A549 (cell line): ENCODE measurements at regions not wholly inside any gene's neighbourhood (a gene's known extent, or its start where the extent isn't known, plus 50 kb on each side); places are given as distances from the start of the nearest gene placed in this dataset.

Experiments used
- ATAC-seq, 2 experiments: fragments of 200-7000 bp in 1 of 2; fragments of >200 bp in 1 of 2; cut with Nextera tagmentation in 1 of 2; cut with Tn5 transposase in 1 of 2; 3 replicates each; pipeline versions ENCODE4 v1.8.0 to v1.9.1; 2018 to 2020; ENCODE audit warnings: mild to moderate bottlenecking in 1 of 2, moderate library complexity in 1 of 2
- CTCF ChIA-PET: fragments of 300-600 bp; sonication (Branson Sonifier 250); formaldehyde crosslinking; extraction: SDS; loops from one replicate; lab custom pipeline; 2021; ENCODE audit warnings: antibody characterized with exemption, inconsistent platforms; lab: Yijun Ruan, JAX
- POLR2A ChIA-PET: fragments of 350-600 bp; formaldehyde crosslinking; extraction: SDS; loops from one replicate; lab custom pipeline; 2021; ENCODE audit warnings: antibody characterized with exemption, inconsistent platforms; lab: Yijun Ruan, JAX
- DNase-seq, 2 experiments: peaks; one replicate each; pipeline versions ENCODE4 v3.0.0 to v3.0.0-alpha.2; 2011 to 2016; ENCODE audit warnings: low read depth in 1 of 2, low spot score in 1 of 2
- FAIRE-seq: peaks from 2 replicates; lab custom pipeline; 2011; peaks lifted over from hg19 to GRCh38; lab: Jason Lieb, UNC
- H3K27ac ChIP-seq, 2 experiments: fragments of >200 bp; sonication (Bioruptor Twin); formaldehyde crosslinking; 3 replicates each; pipeline ENCODE4 v1.5.1; 2016 to 2017
- H3K4me1 ChIP-seq: fragments of >200 bp; sonication (Bioruptor Twin); formaldehyde crosslinking; 3 replicates; pipeline ENCODE4 v1.6.1; 2016
- H3K4me2 ChIP-seq: fragments of >200 bp; sonication (Bioruptor Twin); formaldehyde crosslinking; 3 replicates; pipeline ENCODE4 v1.6.1; 2016
- H3K4me3 ChIP-seq: fragments of >200 bp; sonication (Bioruptor Twin); formaldehyde crosslinking; 3 replicates; pipeline ENCODE4 v1.5.1; 2016
- H3K9me3 ChIP-seq: fragments of >200 bp; sonication (Bioruptor Twin); formaldehyde crosslinking; 3 replicates; pipeline ENCODE4 v1.6.1; 2016
- CBX2 ChIP-seq: fragments of 200-600 bp; sonication (generic); IDR thresholded peaks from 2 replicates; pipeline ENCODE4 v1.6.1; 2016; ENCODE audit warnings: low read depth, mild to moderate bottlenecking, borderline replicate concordance
- CBX8 ChIP-seq: fragments of 200-600 bp; sonication (generic); IDR thresholded peaks from 2 replicates; pipeline ENCODE4 v1.6.1; 2016
- CEBPB ChIP-seq, 2 experiments: fragments of >200 bp in 1 of 2; sonication (Bioruptor Twin) in 1 of 2; formaldehyde crosslinking in 1 of 2; IDR thresholded peaks; 2 replicates each; pipeline ENCODE4 v1.6.1; 2012 to 2016
- CTCF ChIP-seq: fragments of >200 bp; sonication (Bioruptor Twin); formaldehyde crosslinking; IDR thresholded peaks from 3 replicates; pipeline ENCODE4 v1.5.1; 2016
- ESRRA ChIP-seq: fragments of 150-350 bp; IDR thresholded peaks from 2 replicates; pipeline ENCODE4 v1.6.1; 2014; ENCODE audit warnings: mild to moderate bottlenecking, low read length, borderline replicate concordance
- HOXB5 ChIP-seq: fragments of 250-450 bp; sonication (Bioruptor Pico); IDR thresholded peaks from 2 replicates; pipeline ENCODE4 v1.5.0; 2020; ENCODE audit warnings: mild to moderate bottlenecking, moderate library complexity
- KDM1A ChIP-seq: fragments of 200-600 bp; sonication (generic); IDR thresholded peaks from 2 replicates; pipeline ENCODE4 v1.6.1; 2016; ENCODE audit warnings: low read depth, mild to moderate bottlenecking
- KDM5A ChIP-seq: fragments of 200-600 bp; sonication (generic); IDR thresholded peaks from 2 replicates; pipeline ENCODE4 v1.6.1; 2016; ENCODE audit warnings: antibody characterized with exemption, mild to moderate bottlenecking
- MAFK ChIP-seq: fragments of 450-650 bp; IDR thresholded peaks from 2 replicates; pipeline ENCODE4 v1.6.1; 2014; ENCODE audit not compliant: partially characterized antibody
- MAX ChIP-seq: IDR thresholded peaks from 2 replicates; pipeline ENCODE4 v1.6.1; 2012
- MYC ChIP-seq: IDR thresholded peaks from 2 replicates; pipeline ENCODE4 v1.6.1; 2012; ENCODE audit warnings: mild to moderate bottlenecking, inconsistent platforms, low read length, improper control_type of control experiment, borderline replicate concordance
- NR3C1 ChIP-seq: fragments of >200 bp; sonication (Bioruptor Twin); formaldehyde crosslinking; IDR thresholded peaks from 3 replicates; pipeline ENCODE4 v1.6.1; 2017
- PHF8 ChIP-seq: fragments of 200-600 bp; sonication (generic); IDR thresholded peaks from 2 replicates; pipeline ENCODE4 v1.6.1; 2016; ENCODE audit warnings: low read depth, mild to moderate bottlenecking, antibody characterized with exemption, moderate library complexity, borderline replicate concordance
- POLR2AphosphoS2 ChIP-seq: conservative IDR thresholded peaks from 2 replicates; pipeline ENCODE4 v1.6.1; 2012; ENCODE audit warnings: low read length, improper control_type of control experiment, inconsistent platforms
- RARB ChIP-seq: fragments of 250-450 bp; sonication (Bioruptor Pico); IDR thresholded peaks from 2 replicates; pipeline ENCODE4 v1.8.0; 2021; ENCODE audit warnings: mild to moderate bottlenecking, moderate library complexity
- RCOR1 ChIP-seq: fragments of 150-350 bp; IDR thresholded peaks from 2 replicates; pipeline ENCODE4 v1.6.1; 2014; ENCODE audit warnings: antibody characterized with exemption, low read length, low read depth
- RFX5 ChIP-seq: fragments of 450-650 bp; IDR thresholded peaks from 2 replicates; pipeline ENCODE4 v1.7.1; 2014; ENCODE audit warnings: antibody characterized with exemption, mild to moderate bottlenecking, moderate library complexity
- TFCP2L1 ChIP-seq: fragments of 250-450 bp; sonication (Bioruptor Pico); IDR thresholded peaks from 2 replicates; pipeline ENCODE4 v1.5.0; 2021; ENCODE audit warnings: mild to moderate bottlenecking
- ZFP36 ChIP-seq: fragments of 450-650 bp; IDR thresholded peaks from 2 replicates; pipeline ENCODE4 v1.6.1; 2014; ENCODE audit warnings: borderline replicate concordance; ENCODE audit not compliant: partially characterized antibody
- WGBS: methylation state at CpG from one replicate; pipeline ENCODE4 v1.1.6; 2017; ENCODE audit errors: missing lambda C conversion rate; 5-methylcytosine and 5-hydroxymethylcytosine counted together
- TF ChIP-seq, protein P1 (sequence below): fragments of 450-650 bp; IDR thresholded peaks from 2 replicates; pipeline ENCODE4 v1.6.1; 2014; ENCODE audit warnings: antibody characterized with exemption

GRCh38 chr9:113649855-113650206 is 186.3 kb downstream of the RGS3 start:
- no peaks in the 10 kb centered on the region for H3K9me3 ChIP-seq
- TF ChIP-seq KDM1A (peak; percentile 67), CTCF (no peak), MYC (no peak), RFX5 (no peak), POLR2AphosphoS2 (no peak), PHF8 (no peak), CBX8 (no peak), ZFP36 (peak; percentile 26), NR3C1 (no peak), RCOR1 (no peak), CEBPB (IDR thresholded peaks at IDR 0.05) (no peak)
- TF ChIP-seq, protein P1, sequence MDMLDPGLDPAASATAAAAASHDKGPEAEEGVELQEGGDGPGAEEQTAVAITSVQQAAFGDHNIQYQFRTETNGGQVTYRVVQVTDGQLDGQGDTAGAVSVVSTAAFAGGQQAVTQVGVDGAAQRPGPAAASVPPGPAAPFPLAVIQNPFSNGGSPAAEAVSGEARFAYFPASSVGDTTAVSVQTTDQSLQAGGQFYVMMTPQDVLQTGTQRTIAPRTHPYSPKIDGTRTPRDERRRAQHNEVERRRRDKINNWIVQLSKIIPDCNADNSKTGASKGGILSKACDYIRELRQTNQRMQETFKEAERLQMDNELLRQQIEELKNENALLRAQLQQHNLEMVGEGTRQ = no peak
- TF ChIP-seq, all 56 proteins: peak for 2
- POLR2A ChIA-PET = interaction anchor here (2.5 kb wide), 1 partner anchor 56 kb away, joined by 15 read pairs; no protein-coding TSS in a partner anchor
- FAIRE-seq = no peak
- CTCF ChIA-PET = interaction anchor here (0.9 to 26.0 kb wide), 4 partner anchors 7 to 202 kb away, joined by 4 to 1349 read pairs (median 221); no protein-coding TSS in a partner anchor
- Histone ChIP-seq H3K4me3 (no peak overlapping the region), H3K4me2 (peak overlapping the region; percentile 55; the same call in 1 of the 3 replicates), H3K4me1 (peaks cover 19% of the 10 kb centered on the region), H3K27ac (peak overlapping the region; percentile 57 to 72; a peak in 4 of 6 replicates)
- WGBS = 77% methylated on average over 2 of the region's 2 CpGs
- no peak for DNase-seq
- no peak for ATAC-seq

DNA sequence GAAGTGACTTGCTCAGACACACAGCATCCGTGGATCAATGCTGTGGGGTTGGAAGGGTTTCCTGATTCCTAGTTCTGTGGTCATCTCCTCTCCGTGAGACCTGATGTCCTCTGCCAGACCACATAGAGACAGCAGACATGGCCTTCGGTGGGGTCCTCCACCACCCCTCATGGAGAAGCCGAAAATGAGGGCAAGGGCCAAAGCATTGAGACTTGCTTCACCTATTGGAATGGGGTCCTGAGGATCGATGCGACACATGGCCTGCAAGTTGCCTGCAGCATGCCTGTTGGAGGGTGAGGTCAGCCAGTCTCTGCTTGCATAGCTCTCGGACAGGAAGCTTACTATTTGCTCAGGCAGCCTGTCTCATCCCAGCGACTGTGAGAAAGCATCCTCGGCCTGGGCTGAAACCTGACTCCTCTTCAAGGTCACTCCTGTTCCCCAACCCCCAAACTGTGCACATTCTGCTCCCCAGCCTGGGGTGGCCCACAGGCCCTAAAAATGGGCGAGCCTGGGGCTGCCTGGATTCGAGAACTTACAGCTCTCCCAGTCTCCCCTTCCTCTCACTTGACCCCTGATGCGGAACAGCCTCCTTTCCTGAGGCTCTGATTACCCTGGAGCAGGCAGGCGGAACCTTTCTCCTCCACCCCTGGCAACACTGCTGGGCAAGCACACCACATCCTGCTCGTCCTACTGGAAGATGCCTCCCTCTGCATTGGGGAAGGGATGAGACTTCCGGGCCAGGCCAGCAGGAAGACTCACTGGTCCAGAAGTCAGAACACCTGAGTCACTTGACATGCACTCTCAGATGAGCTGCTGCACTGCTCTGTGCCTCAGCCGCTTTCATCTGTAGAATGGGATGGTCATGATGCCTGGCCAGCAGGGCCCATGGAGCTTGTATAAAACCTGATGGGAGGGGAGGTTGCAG is 186.9 kb downstream of the RGS3 start:
- Histone ChIP-seq H3K9me3 (no peaks in the 10 kb centered on the region), H3K4me2 (peak overlapping the region; percentile 55), H3K4me1 (peaks cover 22% of the 10 kb centered on the region), H3K27ac (peak overlapping the region; percentile 57 to 72), H3K4me3 (no peak overlapping the region)
- WGBS = 54% methylated on average over 15 of the region's 16 CpGs
- ATAC-seq = peak; percentile 75 to 80
- POLR2A ChIA-PET = interaction anchor here (2.5 kb wide), 1 partner anchor 56 kb away, joined by 15 read pairs; no protein-coding TSS in a partner anchor
- TF ChIP-seq RARB (CRISPR knock-in tag) (no peak), MAFK (no peak), ESRRA (peak; percentile 35; the same call in 1 of the 2 replicates), HOXB5 (CRISPR knock-in tag) (0 out of 2 replicates have a peak, but pooled peaks have one; percentile 15), KDM5A (no peak), RFX5 (no peak), MYC (peak; percentile 23; the same call in 1 of the 2 replicates), TFCP2L1 (CRISPR knock-in tag) (no peak), MAX (peak; percentile 63), CBX2 (no peak)
- CTCF ChIA-PET = interaction anchor here (0.9 to 26.0 kb wide), 5 partner anchors 7 to 203 kb away, joined by 3 to 1349 read pairs (median 68); no protein-coding TSS in a partner anchor
- peak; percentile 69 to 78 for DNase-seq
- no peak for FAIRE-seq
